Progenitor cell of endocrine pancreas (in vitro differentiated cells): ENCODE measurements at regions not wholly inside any gene's neighbourhood (a gene's known extent, or its start where the extent isn't known, plus 50 kb on each side); places are given as distances from the start of the nearest gene placed in this dataset.

Experiments
- DNase-seq: peaks from one replicate; pipeline ENCODE4 v3.0.0; 2021; ENCODE audit warnings: low spot score; ENCODE audit not compliant: unreplicated experiment
- H3K27ac Mint-ChIP-seq: 2 replicates; pipeline ENCODE4 v1.8.0; 2021; ENCODE audit warnings: mild to moderate bottlenecking, moderate library complexity, mixed read lengths
- H3K27me3 Mint-ChIP-seq: 2 replicates; pipeline ENCODE4 v1.8.0; 2021; ENCODE audit warnings: mixed read lengths
- H3K36me3 Mint-ChIP-seq: 2 replicates; pipeline ENCODE4 v1.8.0; 2022; ENCODE audit warnings: mixed read lengths; ENCODE audit not compliant: insufficient read depth
- H3K4me1 Mint-ChIP-seq: 2 replicates; pipeline ENCODE4 v1.8.0; 2021; ENCODE audit warnings: low read depth, mixed read lengths
- H3K4me3 Mint-ChIP-seq: 2 replicates; pipeline ENCODE4 v1.8.0; 2021; ENCODE audit warnings: low read depth, mild to moderate bottlenecking, moderate library complexity, mixed read lengths
- H3K9me3 Mint-ChIP-seq: 2 replicates; pipeline ENCODE4 v1.8.0; 2021; ENCODE audit warnings: low read depth, mixed read lengths
- TF ChIP-seq, protein P1 (sequence below): fragments of 200-600 bp; sonication (generic); IDR thresholded peaks from one replicate; pipeline ENCODE4 v1.5.0; 2021; ENCODE audit warnings: antibody characterized with exemption, mild to moderate bottlenecking; ENCODE audit not compliant: unreplicated experiment

- no peaks in the 10 kb centered on the region for H3K27me3 Mint-ChIP-seq
- no peak overlapping the region for H3K27ac Mint-ChIP-seq
- H3K36me3 Mint-ChIP-seq, result peaks cover 16% of the 10 kb centered on the region
Observed at GRCh38 chr4:111761531-111761930, 383.7 kb upstream of the FAM241A start.

DNA sequence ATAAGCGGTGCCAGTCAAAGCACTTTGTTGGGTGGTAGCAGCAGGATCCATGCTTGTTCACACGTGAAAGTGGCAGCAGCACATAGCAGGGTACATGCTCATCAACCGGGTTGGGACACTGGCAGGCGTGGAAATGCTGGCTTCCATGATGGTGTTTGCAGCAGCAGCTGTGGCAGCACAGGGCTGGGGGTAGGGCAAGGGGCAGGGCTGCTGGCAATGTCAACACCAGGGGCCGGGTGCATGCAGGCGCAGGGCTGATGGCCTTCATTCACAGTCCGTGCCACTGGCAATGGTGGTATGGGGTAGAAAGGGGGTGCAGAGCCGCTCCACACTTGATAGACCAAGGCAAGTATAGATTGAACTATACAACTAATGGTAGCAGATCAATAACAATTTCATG is 374.7 kb upstream of the FAM241A start:
- H3K9me3 Mint-ChIP-seq, result peaks cover 35% of the 10 kb centered on the region
- no peaks in the 10 kb centered on the region for H3K27me3 Mint-ChIP-seq
- no peak overlapping the region for H3K27ac Mint-ChIP-seq
- H3K4me3 Mint-ChIP-seq, result no peak overlapping the region
- H3K36me3 Mint-ChIP-seq, result peaks cover 21% of the 10 kb centered on the region
- no peaks in the 10 kb centered on the region for H3K4me1 Mint-ChIP-seq
- TF ChIP-seq, protein P1, sequence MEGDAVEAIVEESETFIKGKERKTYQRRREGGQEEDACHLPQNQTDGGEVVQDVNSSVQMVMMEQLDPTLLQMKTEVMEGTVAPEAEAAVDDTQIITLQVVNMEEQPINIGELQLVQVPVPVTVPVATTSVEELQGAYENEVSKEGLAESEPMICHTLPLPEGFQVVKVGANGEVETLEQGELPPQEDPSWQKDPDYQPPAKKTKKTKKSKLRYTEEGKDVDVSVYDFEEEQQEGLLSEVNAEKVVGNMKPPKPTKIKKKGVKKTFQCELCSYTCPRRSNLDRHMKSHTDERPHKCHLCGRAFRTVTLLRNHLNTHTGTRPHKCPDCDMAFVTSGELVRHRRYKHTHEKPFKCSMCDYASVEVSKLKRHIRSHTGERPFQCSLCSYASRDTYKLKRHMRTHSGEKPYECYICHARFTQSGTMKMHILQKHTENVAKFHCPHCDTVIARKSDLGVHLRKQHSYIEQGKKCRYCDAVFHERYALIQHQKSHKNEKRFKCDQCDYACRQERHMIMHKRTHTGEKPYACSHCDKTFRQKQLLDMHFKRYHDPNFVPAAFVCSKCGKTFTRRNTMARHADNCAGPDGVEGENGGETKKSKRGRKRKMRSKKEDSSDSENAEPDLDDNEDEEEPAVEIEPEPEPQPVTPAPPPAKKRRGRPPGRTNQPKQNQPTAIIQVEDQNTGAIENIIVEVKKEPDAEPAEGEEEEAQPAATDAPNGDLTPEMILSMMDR, result no peak
- DNase-seq, result no peak

More at GRCh38 chr4:111761531-111761930, 383.7 kb upstream of the FAM241A start:
- Mint-ChIP-seq H3K9me3 (peaks cover 25% of the 10 kb centered on the region), H3K4me1 (peaks cover 22% of the 10 kb centered on the region), H3K4me3 (no peak overlapping the region)
- TF ChIP-seq, protein P1, result no peak
- DNase-seq, result no peak

DNA sequence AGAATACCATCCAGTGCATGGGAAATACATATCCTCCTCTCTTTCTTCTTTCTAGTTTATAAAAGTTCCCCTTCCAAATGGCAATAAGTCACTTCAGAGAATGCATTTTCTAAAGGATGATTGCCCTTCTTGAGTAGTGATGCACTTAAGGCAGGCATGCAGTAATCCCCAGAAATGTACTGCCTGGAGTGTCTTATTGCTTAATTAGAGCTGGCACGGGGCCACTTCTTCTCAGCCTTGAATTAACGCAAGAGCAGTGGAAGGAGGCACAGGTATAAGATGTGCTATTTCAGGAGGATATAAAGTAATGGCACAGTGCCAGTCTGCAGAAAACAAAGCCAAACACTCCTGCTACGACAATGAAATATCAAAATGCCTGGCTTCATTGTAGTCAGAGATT is 371.4 kb upstream of the FAM241A start:
- H3K36me3 Mint-ChIP-seq, result peaks cover 8% of the 10 kb centered on the region
- no peaks in the 10 kb centered on the region for H3K27me3 Mint-ChIP-seq

DNA sequence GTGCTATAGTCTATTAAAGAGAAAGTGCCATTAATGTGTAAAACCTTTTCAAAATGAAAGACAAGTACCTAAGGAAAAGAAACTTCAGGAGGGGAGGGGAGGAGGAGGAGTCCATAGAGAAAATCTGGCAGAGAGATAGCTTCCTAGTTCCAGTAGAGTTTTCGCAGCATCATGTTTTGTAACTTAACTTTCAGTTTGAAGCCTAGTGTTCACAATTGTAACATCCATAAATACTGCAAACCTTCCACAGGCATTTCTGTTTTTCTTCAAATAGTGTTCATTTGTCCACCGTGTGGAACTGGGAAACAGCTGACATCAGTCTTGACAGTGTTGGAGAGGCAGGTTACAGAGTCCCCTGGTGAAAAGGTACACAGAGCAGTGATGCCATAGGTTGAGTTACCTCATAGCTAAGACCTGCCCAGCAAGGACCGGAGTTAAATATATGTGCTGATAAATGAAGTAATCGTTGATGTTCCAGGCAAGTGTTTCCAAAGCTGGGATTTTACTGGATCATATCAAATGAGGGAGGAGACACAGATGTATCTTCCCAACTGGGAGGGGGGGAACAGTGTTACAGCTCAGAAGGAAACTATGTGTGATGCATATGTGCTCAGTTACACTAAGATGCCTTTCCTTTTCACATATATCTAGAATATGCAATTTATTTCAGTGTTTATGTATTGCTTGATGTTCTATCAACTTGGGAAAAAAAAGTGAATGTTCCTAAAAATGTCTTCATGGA is 369.5 kb upstream of the FAM241A start:
- H3K36me3 Mint-ChIP-seq, result no peaks in the 10 kb centered on the region
- TF ChIP-seq, protein P1, result no peak
- no peaks in the 10 kb centered on the region for H3K9me3 Mint-ChIP-seq
- DNase-seq, result no peak
- H3K27ac Mint-ChIP-seq, result no peak overlapping the region
- H3K27me3 Mint-ChIP-seq, result no peaks in the 10 kb centered on the region
- no peak overlapping the region for H3K4me3 Mint-ChIP-seq
- peaks cover 15% of the 10 kb centered on the region for H3K4me1 Mint-ChIP-seq

More for the DNA sequence above, 371.4 kb upstream of the FAM241A start:
- DNase-seq, result no peak
- TF ChIP-seq, protein P1, result no peak
- Mint-ChIP-seq H3K9me3 (peaks cover 12% of the 10 kb centered on the region), H3K4me1 (peaks cover 10% of the 10 kb centered on the region), H3K4me3 (no peak overlapping the region), H3K27ac (no peak overlapping the region)

DNA sequence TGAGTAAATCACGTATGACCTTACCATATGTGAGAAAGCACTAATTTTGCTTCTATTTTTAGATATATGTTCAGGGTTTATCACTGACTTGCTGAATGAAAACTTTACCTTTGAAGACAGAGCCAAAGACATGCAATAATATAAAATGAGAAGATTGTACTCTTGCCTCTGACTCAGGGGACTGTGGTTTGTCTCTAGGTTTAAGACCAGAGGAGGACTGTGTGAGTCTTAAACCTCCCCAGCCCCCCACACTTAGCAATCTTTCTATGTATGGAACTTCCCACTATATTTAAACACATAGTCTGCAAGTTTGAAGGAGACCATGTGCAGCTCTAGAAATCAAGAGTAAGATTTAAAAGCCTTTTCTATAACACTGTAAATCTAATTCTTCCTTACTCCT is 368.7 kb upstream of the FAM241A start:
- no peaks in the 10 kb centered on the region for H3K36me3 Mint-ChIP-seq
- H3K9me3 Mint-ChIP-seq, result no peaks in the 10 kb centered on the region
- peaks cover 15% of the 10 kb centered on the region for H3K4me1 Mint-ChIP-seq
- no peak overlapping the region for H3K4me3 Mint-ChIP-seq
- no peak for DNase-seq
- TF ChIP-seq, protein P1, result no peak
- no peaks in the 10 kb centered on the region for H3K27me3 Mint-ChIP-seq
- H3K27ac Mint-ChIP-seq, result no peak overlapping the region
